NCI-H226 (cell line): ENCODE measurements at regions not wholly inside any gene's neighbourhood (a gene's known extent, or its start where the extent isn't known, plus 50 kb on each side); places are given as distances from the start of the nearest gene placed in this dataset.
"Not testable (repeated sequence)": the region's sequence is repeated elsewhere in the genome, so short reads cannot be mapped to it uniquely, and the experiment has no call there.

Experiments used
- DNase-seq: peaks from one replicate; pipeline ENCODE4 v3.0.0-alpha.2; 2015

- no peak for DNase-seq
These were observed 58.1 kb upstream of the FNDC3B start for GRCh38 chr3:171981271-171981605.

- DNase-seq, result peak; percentile 51
These were observed 56.5 kb upstream of the FNDC3B start for GRCh38 chr3:171982828-171983227.

GRCh38 chr3:171983685-171984084, 55.7 kb upstream of the FNDC3B start:
- not testable (repeated sequence) for DNase-seq

GRCh38 chr3:171984883-171985282, 54.5 kb upstream of the FNDC3B start:
- no peak for DNase-seq

- no peak for DNase-seq
These were observed 53.2 kb upstream of the FNDC3B start for GRCh38 chr3:171986176-171986575.

- DNase-seq, result no peak
These were observed 52.4 kb upstream of the FNDC3B start for GRCh38 chr3:171986757-171987518.
